ENCODE measurements at regions not wholly inside any gene's neighbourhood (a gene's known extent, or its start where the extent isn't known, plus 50 kb on each side); places are given as distances from the start of the nearest gene placed in this dataset.

- TF ChIP-seq, protein P1, sequence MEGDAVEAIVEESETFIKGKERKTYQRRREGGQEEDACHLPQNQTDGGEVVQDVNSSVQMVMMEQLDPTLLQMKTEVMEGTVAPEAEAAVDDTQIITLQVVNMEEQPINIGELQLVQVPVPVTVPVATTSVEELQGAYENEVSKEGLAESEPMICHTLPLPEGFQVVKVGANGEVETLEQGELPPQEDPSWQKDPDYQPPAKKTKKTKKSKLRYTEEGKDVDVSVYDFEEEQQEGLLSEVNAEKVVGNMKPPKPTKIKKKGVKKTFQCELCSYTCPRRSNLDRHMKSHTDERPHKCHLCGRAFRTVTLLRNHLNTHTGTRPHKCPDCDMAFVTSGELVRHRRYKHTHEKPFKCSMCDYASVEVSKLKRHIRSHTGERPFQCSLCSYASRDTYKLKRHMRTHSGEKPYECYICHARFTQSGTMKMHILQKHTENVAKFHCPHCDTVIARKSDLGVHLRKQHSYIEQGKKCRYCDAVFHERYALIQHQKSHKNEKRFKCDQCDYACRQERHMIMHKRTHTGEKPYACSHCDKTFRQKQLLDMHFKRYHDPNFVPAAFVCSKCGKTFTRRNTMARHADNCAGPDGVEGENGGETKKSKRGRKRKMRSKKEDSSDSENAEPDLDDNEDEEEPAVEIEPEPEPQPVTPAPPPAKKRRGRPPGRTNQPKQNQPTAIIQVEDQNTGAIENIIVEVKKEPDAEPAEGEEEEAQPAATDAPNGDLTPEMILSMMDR (conservative IDR thresholded peaks at IDR 0.05): no peak
- TF ChIP-seq ZFX (IDR thresholded peaks at IDR 0.05): no peak
- no peak overlapping the region for H3K27ac ChIP-seq
Measured at GRCh38 chr2:3970791-3971651, 267.6 kb downstream of the DCDC2C start.

DNA sequence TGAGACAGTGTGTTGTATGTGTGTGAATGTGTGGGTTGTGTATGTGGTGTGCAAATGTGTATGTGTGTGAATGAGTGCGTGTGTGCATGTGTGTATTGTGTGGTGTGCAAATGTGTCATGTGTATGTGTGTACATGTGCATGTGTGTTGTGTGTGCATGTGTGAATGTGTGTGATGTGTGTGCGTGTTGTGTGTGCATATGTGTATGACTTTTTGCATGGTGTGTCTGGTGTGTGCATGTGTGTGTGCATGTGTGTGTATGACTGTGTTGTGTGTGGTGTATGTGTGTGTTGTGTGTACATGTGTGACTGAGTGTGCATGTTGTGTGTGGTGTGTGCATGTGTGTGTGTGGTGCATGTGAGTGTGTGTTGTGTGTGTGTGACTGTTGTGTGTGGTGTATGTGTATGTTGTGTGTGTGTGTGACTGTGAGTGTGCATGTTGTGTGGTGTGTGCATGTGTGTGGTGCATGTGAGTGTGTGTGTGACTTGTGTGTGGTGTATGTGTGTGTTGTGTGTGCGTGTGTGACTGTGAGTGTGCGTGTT, 268.3 kb downstream of the DCDC2C start:
- H3K27ac ChIP-seq: no peak overlapping the region
- TF ChIP-seq ZFX (IDR thresholded peaks at IDR 0.05): no peak
- TF ChIP-seq, protein P1 (conservative IDR thresholded peaks at IDR 0.05): no peak

- H3K27ac ChIP-seq: no peak overlapping the region
- TF ChIP-seq, protein P1 (conservative IDR thresholded peaks at IDR 0.05): no peak
- TF ChIP-seq ZFX (IDR thresholded peaks at IDR 0.05): no peak
Measured at GRCh38 chr2:3972377-3972776, 269.0 kb downstream of the DCDC2C start.

GRCh38 chr2:3974765-3975164, 271.4 kb downstream of the DCDC2C start:
- no peak overlapping the region for H3K27ac ChIP-seq
- TF ChIP-seq, protein P1 (conservative IDR thresholded peaks at IDR 0.05): no peak
- TF ChIP-seq ZFX (IDR thresholded peaks at IDR 0.05): no peak

DNA sequence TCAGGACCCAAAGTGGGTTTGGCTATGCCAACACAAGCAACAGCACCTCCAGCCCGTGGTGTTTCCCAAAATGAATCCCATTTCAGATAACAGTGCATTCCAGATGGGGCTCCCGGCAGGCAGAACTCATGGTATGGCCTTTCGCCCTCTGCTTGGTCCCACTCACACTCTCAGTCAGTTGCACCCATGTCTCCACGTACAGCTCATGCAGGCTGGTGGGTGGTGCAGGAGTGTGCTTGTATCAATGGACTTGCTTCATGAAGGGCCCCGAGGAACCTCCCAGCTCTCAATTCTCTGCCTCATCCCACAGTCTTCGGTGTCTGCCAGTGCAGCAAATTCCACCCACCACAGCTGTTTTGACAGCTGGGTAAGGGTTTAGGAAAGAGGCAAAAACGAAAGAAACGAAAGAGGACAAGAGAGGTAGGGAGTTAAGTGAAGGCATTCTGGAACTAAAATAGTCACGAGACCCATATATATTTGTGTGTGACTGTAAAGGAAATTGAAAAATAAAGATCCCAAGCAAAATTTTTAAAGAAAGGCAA, 278.1 kb downstream of the DCDC2C start:
- TF ChIP-seq ZFX (IDR thresholded peaks at IDR 0.05): no peak
- TF ChIP-seq, protein P1 (conservative IDR thresholded peaks at IDR 0.05): no peak
- H3K27ac ChIP-seq: no peak overlapping the region

- no peak overlapping the region for H3K27ac ChIP-seq
- TF ChIP-seq, protein P1 (conservative IDR thresholded peaks at IDR 0.05): no peak
- no peak for TF ChIP-seq ZFX (IDR thresholded peaks at IDR 0.05)
Measured at GRCh38 chr2:3982160-3982559, 278.8 kb downstream of the DCDC2C start.

GRCh38 chr2:3986063-3986462, 282.7 kb downstream of the DCDC2C start:
- H3K27ac ChIP-seq: no peak overlapping the region
- TF ChIP-seq, protein P1 (conservative IDR thresholded peaks at IDR 0.05): no peak
- no peak for TF ChIP-seq ZFX (IDR thresholded peaks at IDR 0.05)

Measured in C4-2B (cell line).